ENCODE measurements at regions not wholly inside any gene's neighbourhood (a gene's known extent, or its start where the extent isn't known, plus 50 kb on each side); places are given as distances from the start of the nearest gene placed in this dataset.

GRCh38 chr4:8756816-8757215 is 114.8 kb downstream of the HMX1 start:
- DNase-seq = no peak

- no peak for DNase-seq
Observed at GRCh38 chr4:8754634-8755589, 116.7 kb downstream of the HMX1 start.

GRCh38 chr4:8748236-8748575 is 123.4 kb downstream of the HMX1 start:
- DNase-seq = no peak

GRCh38 chr4:8747467-8748235 is 124.0 kb downstream of the HMX1 start:
- DNase-seq = no peak

- no peak for DNase-seq
Observed at GRCh38 chr4:8746523-8747466, 124.8 kb downstream of the HMX1 start.

GRCh38 chr4:8745826-8746225 is 125.8 kb downstream of the HMX1 start:
- DNase-seq = no peak

GRCh38 chr4:8745005-8745790 is 126.4 kb downstream of the HMX1 start:
- no peak for DNase-seq

- DNase-seq = no peak
Observed at GRCh38 chr4:8744083-8744805, 127.4 kb downstream of the HMX1 start.

- no peak for DNase-seq
Observed at GRCh38 chr4:8742546-8742945, 129.1 kb downstream of the HMX1 start.

GRCh38 chr4:8741513-8742226 is 130.0 kb downstream of the HMX1 start:
- no peak for DNase-seq

- no peak for DNase-seq
Observed at GRCh38 chr4:8740666-8741395, 130.8 kb downstream of the HMX1 start.

- DNase-seq = no peak
Observed at GRCh38 chr4:8739820-8740665, 131.6 kb downstream of the HMX1 start.

- no peak for DNase-seq
Observed at GRCh38 chr4:8739317-8739716, 132.3 kb downstream of the HMX1 start.

GRCh38 chr4:8738471-8738931 is 133.1 kb downstream of the HMX1 start:
- no peak for DNase-seq

GRCh38 chr4:8737601-8738279 is 133.9 kb downstream of the HMX1 start:
- DNase-seq = no peak

- DNase-seq = no peak
Observed at GRCh38 chr4:8737075-8737474, 134.6 kb downstream of the HMX1 start.

All from muscle of back (tissue), 3 donors.